ENCODE measurements at regions not wholly inside any gene's neighbourhood (a gene's known extent, or its start where the extent isn't known, plus 50 kb on each side); places are given as distances from the start of the nearest gene placed in this dataset.
A peak's percentile ranks its signal among the peaks of the same experiment; 100 is the strongest.

DNA sequence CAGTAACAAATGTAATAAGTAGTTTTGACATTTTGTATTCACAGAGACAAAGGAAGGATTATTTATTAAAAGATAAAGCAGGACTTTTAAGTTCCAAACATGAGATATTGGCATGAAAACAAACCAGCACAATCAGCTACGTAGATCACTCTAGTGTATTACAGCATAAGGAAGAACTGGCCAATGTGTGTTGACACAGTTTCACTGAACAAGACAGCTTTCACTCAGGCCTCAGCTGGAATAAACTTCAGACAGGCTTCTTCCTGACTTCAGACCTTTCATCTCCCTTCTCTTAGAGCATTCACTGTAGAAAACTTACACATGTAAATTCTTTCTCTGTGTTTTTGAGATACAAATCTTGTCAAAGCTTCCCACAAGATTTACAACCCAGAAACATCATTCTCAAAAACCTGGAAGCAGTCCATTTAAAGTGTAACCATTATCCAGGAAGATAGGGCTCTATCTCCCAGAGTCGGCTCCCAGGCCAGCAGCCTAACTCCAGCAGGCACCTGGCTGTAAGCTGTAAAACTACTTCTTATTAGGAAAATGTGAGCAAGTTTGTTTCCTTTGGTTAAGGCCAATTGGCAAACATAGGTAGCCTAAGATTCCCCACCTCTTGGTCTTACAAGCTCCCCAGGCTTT, 768.3 kb upstream of the CDH7 start:
- no peak for DNase-seq

DNA sequence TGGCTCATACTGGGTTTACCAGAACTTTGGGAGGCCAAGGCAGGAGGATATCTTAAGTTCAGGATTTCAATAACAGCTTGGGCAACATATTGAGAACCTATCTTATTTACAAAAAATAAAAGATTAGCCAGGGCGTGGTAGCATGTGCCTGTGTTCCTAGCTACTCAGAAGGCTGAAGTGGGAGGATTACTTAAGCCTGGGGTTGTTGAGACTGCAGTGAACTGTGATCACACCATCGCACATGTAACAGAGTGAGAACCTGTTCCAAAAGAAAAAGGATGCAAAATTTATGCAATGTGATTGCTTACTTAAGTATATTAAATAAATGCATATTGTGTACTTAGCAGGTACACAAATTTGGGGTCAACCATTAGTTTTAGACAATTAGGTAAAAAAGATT, 768.9 kb upstream of the CDH7 start:
- DNase-seq, result no peak

DNA sequence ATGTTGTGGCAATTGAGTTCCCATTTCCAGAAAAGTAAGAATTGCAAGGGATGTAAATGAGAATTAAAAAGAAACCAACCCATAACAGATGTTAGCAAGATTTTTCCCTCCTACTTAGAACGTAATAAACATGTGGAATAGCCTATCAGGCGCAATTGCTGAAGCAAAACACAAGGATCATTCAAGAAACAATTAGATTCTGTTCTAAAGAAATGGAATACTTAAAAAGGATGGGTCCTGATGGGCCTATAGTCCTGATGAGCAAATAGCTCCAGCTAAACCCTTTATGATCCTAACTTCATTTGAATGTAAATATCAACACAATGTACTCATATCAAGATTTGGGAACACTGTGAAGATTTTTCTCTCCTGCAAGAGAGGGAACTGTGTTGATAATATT, 771.0 kb upstream of the CDH7 start:
- no peak for DNase-seq

DNA sequence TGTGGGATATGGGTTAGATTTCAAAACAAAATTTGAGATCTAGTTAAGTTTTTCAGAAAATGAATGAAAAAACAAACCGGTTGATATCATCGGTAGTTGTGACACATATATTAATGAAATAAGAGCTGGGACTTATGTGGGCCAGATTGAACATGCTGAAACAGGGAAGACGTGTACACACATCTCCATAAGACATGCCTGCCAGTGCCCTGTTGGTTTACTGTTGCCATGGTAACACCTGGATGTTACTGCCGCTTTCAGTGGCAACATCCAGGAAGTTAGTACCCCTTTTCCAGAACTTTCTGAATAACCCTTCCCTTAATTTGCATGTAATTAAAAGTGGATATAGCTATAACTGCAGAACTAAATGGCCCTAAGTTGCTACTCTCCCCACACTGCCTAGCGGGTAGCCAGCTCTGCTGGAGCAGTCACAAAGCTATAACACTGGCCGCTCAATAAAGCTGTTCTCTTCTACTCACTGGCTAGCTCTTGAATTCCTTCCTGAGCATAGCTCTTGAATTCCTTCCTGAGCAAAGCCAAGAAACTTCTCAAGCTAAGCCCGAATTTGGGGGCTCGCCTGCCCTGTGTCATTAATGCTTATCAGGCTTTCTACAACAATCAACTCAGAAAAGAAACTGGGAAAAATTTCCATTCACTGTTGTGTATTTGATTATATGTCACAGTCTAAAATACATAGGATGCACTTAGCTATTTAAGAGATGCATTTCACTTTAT, 776.3 kb upstream of the CDH7 start:
- DNase-seq, result no peak

DNA sequence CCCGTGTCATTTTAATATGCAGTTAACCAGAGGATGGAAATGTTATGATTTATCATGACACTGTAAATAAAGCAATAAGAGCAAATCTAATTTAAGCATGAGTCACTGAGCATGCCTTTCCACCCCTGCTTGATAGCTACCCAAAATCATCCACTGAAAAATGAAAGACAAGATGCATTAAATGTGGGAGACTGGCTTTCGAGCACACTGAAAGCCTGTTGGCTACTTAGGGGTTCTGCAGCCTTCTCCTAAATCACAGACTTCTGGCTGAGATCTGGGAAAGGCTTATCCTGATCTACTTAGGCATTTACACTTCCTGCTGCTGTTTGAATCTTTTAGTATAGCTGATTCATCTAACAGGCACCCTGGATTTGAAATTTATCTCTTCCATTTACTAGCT, 778.3 kb upstream of the CDH7 start:
- peak; percentile 72 for DNase-seq

DNA sequence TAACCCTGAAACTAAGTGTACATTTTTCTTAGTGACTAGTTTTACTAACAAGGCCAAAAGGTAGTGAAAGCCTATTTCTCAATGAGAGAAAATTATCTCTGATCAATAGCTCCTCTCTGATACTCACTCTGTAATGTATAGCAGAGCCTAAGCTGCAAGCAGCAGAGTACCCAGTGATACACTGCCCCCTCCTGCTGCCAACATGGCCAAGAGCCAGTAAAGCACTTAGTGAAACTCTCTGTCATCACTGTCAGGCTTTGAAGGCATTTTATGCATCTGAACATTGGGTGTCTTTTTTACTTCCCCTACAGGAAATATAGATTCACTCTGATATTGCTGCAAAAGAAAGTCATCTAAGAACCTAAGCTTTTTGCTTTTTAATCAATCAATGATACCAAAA, 784.1 kb upstream of the CDH7 start:
- peak; percentile 24 for DNase-seq

DNA sequence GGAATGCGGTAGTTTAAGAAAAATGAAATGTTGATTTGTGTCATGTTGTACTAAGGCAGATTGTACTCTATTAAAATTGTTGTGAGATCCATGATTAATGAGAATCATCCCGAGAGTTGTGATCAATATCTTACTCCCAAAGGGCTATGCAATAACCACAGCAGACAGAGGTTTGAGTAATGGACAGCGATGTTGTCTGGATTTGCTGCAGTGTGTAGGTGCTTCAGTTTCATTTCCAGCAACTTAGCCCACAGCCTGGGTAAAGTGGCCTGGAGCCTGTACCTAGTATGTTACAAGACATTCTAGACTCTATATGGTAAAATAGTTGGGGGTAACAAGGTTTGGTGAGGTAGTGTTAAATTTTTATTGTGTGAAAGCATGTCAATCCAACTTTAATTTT, 794.3 kb upstream of the CDH7 start:
- no peak for DNase-seq

DNA sequence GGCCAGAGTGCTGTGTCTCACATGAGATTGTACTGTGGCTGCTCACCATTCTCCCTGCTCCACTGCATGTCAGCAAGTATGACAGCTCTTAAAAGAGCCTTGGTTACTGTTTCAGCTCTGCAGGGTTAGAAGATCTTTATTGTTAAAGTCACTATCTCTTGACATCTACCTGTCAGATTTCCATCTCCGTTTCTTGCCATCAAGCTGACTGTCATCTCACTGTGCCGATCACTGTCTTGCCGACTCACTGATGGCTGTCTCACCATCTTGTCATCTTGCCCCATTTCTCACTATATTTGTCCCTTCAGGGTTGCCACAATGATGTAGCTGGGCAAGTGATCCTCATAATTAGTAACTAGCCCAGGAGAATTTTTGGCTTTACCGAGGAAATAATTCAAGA, 800.9 kb upstream of the CDH7 start:
- DNase-seq, result no peak

DNA sequence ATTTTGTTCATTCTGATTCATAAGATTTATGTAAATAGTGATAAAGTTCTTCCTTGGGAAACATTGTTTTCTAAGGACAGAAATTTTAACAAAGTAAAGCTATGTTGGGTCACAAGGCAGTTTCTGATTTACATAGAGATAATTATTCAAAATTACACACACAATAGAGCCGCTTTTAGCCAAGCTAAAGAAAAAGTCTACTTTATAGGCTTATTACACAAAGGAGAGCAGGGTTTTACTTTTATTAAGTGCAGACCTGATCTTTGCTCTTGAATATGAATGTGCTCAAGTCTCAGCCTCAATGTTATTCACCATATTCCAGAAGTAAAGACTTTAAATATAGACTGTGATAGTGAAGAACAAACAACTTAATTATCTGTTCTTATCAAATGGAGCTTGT, 787.8 kb upstream of the LINC00305 start:
- DNase-seq, result no peak

DNA sequence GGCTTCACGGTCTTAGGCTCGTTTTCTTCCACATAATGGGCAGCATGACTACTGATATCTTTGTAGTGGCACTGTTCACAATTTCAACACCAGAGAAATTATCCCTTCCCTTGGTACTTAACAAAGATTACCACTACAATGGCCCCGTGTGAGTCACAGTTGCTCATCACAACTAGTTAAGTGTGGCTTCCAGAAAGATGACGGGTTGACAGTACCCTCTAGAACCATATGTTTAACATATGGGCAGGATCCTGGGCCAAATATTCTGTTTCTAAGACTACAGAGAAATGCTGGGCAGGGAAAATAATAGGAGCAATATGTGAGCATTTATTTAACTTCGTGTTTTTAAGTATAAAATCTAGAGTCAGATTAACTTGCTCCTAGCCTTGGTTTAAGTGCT, 780.1 kb upstream of the LINC00305 start:
- peak; percentile 94 for DNase-seq

DNA sequence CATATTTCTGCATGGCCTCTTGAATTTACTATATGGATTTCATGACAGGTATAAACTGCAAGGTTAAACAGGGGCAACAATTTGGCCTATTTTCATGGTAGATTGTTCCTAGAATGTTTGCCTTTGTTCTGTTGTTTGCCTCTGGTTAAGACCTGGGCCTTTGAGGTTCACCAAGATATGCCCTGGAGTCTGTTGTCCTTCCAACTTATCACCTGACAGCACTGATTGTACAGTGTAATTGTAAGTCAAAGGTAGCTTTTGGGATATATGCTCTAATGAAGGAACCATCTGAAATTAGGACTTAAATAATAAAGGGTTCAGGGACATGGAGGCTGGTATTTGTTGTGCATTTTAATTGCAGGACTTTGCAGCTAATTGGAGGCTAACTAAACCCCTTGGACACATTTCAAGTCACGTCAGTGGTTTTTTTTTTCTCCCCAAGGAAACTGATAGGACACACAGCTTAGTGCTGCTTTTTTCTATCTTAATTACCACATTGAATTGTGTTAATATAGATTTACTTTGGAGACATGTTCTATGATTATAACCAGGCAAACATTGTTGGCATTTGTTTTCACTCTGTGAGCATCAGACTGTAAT, 771.2 kb upstream of the LINC00305 start:
- no peak for DNase-seq

DNA sequence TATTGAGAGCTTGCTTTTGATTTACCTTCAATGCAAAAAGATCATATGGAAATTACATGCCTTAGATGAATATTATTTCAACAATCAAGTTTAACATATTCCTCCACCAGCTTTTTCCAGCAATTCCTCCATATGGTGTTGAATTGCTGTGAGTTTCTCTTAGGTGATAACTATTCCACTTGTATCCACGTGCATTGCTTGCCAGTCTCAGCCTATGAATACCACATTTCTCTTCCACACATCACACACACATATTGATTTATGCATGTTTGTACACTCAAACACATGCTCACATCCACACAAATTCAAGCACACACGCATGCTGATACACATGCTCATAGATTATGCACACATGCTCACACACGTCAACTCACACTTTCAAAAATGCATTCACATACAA, 770.0 kb upstream of the LINC00305 start:
- no peak for DNase-seq

DNA sequence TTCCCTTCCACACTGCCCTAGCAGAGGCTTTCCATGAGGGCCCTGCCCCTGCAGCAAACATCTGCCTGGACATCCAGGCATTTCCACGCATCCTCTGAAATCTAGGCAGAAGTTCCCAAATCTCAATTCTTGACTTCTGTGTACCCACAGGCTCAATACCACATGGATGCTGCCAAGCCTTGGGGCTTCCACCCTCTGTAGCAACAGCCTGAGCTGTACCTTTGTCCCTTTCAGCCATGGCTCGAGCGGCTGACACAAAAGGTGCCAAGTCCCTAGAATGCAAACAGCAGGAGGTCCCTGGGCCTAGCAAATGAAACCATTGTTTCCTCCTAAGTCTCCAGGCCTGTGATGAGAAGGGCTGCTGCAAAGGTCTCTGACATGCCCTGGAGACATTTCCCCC, 744.5 kb upstream of the LINC00305 start:
- DNase-seq, result no peak

DNA sequence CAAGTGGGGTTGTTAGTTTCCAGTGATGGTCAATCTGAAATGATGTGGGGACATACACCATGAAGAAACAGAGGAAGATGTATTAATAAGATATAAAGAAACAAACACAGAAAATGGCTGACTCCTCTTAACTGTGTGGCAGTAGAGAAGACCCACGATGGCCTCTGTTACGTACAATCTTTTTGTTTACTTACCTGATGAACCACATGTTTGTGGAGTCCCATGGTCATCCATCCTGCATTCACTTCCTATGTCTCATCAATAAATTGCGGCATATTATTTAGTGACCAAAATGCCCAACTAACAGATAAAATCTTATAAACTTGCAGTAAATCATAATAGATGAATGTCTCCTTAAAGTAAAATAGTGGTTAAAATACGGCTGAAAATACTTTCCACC, 740.1 kb upstream of the LINC00305 start:
- no peak for DNase-seq

DNA sequence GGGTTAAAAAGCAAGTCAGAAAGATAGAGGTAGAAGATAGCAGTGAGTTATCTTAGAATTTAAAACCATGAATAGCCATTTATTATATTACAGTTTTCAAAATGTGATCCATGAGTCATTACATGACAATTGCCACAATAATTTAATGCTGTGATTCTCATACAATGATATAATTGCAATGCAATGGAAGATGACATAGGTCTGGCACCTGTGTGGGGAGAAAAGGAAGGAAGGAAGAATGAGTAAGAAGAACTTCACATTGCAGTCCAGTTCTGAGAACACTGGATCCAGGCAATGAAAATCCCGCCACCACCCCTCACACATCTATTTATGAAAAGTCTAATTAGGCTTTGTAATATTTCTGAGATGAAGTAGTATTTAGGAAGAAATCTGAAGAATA, 738.1 kb upstream of the LINC00305 start:
- DNase-seq, result no peak

DNA sequence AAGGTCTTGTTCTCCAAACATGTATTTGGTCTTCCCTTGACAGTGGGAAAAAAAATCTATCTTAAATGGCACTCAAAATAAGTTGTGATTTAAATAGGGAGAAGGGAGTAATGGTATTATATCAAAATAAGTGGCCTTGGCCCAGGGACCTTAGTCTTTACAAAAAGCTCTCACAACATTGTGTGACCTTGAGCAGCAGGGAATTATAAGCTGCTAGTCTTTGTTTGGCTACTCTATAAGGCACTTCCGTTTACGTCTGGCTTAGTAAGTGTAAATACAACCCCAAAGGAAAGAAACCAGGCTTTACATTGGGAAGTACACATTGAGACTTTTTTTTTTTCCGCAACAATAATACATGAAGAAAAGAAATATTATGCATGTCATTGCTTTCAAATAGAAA, 734.0 kb upstream of the LINC00305 start:
- DNase-seq, result no peak

DNA sequence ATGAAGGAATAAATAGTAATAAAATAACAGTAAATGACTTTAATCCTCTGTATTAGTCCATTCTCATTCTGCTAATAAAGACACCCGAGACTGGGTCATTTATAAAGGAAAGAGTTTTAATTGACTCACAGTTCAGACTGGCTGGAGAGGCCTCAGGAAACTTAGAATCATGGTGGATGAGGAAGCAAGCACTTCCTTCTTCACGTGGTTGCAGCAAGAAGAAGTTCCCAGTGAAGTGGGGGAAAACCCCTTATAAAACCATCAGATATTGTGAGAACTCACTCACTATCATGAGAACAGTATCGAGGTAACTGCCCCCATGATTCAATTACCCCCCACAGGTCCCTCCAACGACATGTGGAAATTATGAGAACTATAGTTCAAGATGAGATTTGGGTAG, 727.9 kb upstream of the LINC00305 start:
- DNase-seq, result no peak

DNA sequence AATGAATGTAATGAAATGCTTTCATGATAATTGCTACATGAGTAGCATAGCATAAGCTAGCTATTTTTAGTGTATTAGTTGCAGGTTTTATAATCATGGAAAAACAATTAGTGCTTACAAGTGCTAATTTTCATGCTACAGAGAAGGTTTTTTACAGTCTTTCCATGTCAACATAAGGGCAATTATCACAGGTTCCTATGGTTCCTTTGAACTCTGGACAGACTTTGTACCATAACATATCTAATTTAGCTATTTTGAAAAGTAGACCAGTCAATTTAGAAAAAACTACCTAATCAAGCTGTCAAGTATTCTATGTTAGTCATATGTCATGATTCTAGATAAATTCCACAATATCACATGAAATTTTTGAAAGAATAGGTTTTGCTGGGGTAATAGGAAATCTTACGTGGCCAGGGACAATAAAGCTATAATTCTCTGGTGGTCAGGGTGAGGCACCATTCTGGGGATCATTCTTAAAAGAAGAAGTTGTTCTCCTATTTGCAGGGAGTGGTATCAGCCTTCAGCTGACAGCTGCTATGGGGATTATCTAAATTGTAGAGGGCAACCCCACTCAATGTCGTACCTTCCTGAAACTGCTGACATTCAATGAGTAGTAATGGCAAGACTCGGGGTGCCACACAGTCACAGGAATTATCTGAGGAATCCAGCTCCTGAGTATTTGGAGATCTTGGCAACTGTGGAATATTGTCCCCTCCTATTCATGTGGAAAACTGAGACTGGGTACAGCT, 724.0 kb upstream of the LINC00305 start:
- no peak for DNase-seq

DNA sequence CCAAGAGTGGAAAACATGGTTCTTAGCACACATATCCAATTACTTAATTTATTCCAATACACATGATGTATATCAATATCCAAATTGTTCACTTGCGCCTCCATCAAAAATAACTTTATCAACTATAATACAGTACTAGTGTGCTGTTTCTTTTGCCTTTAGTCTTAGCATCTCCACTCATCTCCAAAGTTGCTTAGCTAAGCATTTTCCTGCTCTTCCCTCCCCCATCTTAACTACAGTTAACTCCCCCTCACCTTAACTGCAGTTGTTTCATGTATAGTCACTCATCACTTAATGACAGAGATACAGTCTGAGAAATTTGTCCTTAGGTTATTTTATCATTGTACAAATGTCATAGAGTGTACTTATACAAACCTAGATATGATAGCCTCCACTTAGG, 705.2 kb upstream of the LINC00305 start:
- no peak for DNase-seq

DNA sequence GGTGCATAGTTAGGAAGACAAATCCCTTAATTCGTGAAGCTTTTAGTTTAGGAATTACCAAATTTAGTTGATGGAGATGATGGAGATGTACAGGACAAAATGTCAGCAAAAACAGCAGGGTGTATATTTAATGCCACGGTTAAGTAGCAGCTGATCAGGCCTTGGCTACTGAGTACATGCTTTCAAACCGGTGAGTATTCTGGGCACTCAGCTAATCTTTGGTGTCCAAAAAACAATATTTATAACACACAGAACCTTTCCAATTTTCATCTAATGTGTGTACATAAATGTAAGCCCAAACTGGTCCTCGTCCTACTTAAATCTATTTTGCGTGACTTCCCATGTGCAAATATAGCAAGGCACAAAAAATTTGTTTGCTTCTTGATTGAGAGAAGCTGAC, 703.4 kb upstream of the LINC00305 start:
- no peak for DNase-seq

DNA sequence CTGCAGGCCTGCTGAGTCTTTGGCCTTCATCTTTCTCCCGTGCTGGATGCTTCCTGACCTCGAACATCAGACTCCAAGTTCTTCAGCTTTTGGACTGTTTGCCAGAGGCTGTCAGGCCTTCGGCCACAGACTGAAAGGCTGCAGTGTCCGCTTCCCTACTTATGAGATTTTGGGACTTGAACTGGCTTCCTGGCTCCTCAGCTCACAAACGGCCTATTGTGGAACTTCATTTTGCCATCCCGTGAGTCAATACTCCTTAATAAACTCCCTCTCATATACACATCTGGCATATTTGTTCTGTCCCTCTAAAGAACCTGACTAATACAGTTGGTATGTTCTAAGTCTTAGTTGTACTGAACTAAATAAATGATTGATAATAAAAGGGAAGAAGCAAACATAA, 702.8 kb upstream of the LINC00305 start:
- peak; percentile 4 for DNase-seq

DNA sequence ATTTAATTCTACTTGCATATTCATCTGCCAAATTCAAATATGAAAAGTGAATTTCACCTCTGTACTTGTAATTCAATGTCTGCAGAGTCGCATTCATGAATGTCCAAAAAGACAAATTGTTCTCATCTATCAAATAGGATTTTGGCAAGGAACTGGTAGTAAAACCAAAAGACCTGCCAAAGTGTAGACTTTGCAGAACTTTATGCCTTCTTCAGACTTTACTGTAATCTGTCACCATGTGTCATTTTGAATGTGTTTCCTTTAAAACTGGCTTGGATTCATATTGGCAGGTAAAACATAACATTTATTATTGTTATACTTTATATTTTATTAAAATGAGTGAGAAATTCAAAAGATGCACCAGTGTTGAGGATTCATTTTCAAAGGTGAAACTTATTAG, 701.9 kb upstream of the LINC00305 start:
- DNase-seq, result no peak

DNA sequence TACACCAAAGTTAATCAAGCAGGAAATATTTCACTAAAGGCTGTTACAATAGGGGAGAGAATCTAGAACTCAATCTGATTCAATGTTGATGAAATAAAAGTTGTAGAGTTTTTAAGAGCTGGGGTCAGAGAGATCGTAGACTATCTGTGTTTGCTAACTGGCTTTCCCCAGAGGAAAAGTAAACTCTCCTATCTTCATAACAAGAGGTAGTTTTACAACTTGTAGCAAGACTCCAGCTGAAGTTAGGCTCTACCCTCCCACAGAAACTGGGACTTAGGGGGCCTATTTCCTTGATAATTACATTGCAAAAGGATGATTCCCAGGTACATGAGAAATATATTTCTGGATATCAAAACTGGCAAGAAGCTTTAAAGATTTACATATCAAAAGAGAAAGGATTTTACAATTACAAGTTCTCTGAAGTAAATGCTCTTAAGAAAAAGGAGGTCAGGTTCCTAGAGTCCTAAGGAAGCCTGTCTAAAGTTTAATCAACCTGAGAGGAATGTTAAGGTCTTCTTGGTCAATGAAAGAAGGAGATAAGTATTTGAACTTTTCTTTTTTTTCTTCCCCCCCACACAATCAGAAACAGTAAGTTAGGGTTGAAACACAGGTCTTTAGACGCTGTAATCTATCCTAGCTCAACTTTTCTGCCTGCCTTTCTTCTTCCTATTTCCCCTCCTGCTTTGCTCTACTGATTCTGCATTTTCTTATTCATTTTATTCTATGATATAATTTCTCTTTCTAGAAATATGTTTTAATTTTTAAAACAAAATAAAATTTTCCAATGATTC, 692.2 kb upstream of the LINC00305 start:
- DNase-seq, result no peak

Measured in fibroblast of skin of right quadriceps (primary cell).